ENCODE measurements at regions not wholly inside any gene's neighbourhood (a gene's known extent, or its start where the extent isn't known, plus 50 kb on each side); places are given as distances from the start of the nearest gene placed in this dataset.

DNA sequence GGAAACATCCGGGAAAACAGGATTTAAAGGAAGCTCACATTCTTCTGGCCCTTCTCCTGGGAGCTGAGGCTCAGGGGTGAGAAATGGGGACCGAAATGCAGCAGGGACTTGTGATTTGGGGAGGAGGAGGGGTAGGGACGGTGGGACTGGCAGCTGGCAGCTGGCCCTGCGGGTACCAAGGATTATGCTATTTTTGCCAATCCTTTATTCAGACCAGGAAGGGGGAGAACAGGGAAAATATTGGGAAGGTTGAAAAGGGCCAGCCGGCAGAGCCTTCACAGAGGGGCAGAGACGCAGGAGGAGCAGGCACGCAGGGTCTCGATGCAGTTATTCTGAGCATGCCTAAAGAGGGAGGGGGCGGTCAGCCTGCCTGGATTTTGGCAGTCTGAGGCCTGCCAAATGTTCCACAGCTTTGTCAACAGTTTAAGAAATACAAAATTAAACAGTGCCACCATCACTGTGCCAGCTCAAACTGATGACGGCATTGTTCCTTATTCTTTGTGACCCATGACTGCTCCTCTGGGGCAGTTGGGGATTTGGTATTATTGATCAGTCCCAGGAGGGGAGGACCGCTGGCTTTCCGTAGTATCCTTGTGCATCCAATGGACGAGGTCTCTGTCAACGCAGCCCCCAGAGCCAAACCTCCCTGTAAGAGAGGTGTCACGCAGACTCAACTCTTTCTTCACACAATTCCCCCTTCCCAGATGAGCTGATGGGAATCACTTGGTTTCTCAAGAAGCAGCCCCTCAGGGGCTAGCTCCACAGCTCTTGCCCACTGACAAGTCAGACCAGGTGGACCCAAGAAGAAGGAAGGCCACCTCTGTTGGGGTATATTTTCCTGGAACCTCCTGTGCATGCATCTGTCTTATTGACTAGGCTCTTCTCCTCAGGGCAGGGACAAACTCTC lies 553.3 kb downstream of the BNC2 start:
- DNase-seq, result no peak

GRCh38 chr9:16318516-16319060 lies 551.9 kb downstream of the BNC2 start:
- DNase-seq, result no peak

DNA sequence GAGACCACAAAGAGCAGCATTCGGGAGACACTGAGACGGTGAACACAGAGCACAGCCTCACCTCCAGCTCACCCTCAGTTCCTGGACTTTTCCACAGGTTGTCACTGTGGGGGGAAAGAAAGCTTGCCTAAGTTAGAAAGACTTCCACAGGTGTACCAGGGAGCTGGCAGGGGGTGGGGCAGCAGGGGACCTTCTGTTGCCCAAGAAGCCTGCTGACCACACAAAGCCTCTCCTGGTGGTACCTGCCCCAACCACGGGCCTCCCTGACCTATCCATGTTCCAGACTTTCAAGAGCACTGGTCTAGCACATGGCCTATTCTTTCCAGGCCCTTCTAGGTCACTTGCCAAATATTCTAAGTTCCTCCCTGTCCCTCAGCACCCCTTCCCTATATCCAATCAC lies 550.8 kb downstream of the BNC2 start:
- no peak for DNase-seq

DNA sequence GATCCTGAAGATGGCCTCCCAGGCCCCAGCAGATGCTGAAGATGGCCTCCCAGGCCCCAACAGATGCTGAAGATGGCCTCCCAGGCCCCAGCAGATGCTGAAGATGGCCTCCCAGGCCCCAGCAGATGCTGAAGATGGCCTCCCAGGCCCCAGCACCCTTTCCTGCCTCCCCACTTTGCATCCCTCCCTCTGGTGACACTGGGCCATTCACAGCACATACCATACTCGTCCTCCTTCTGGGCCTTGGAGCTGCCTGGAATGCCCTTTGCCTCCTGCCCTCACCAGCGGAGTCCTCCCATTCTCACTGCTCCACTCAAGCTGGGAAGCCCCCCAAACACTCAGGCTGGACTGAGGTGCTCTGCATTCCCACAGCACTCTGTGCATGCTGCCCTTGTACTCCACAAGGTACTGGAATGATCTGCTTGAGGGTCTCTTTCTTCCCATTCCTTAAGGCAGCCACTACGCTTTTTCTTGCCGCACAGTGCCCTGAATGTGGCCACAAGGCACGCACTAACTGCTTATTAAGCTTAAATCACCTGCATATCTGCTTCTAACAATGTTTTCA lies 550.0 kb downstream of the BNC2 start:
- DNase-seq, result no peak

DNA sequence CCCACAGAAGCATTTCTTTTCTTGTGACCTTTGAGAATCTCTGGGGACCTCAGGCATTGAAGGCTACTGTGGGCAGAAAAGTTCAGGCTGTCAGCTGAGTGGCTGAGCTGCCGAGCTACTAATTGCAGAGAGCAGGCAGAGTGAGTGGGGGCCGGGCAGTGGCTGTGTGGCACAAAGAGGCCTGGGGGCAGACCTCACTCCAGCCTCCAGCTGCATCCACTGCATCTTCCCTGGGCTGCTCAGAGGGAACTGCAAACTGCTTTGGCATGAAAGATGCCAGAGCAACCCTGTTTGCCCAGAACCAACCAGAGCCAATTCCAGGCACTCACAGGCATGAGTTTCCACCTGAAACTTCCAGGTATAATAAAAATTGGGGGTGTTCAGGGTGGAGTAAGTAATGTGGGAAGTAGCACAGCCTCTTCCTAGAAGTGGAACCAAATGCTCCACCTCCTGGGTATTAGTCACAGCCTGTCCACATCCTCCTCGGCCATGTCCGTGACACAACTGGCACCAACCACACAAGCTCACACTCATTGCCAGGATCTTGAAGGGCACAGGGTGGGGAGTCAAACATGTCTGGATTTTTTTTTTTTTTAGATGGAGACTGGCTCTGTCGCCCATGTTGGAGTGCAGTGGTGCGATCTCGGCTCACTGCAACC lies 548.9 kb downstream of the BNC2 start:
- peak in 1 of 2 experiments; percentile 0 for DNase-seq

DNA sequence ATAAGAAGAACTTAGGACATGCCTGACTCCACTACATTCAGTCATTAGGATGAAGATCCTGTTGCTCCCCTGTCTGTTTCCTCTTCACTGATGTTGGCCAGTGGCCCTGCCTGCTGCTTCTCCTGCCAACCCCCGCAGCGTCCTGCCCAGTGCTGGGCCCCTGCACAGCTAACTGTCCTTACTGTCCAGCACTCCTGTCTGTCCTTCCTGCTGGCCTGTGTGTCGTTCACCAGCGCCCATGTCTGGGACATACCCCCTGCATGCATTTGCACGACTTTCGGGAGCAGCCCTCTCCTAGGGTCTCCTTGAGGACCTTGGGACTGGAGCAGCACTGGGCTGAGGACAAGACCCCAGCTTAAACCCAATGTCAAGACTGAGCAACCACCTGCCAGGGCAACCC lies 547.6 kb downstream of the BNC2 start:
- no peak for DNase-seq

DNA sequence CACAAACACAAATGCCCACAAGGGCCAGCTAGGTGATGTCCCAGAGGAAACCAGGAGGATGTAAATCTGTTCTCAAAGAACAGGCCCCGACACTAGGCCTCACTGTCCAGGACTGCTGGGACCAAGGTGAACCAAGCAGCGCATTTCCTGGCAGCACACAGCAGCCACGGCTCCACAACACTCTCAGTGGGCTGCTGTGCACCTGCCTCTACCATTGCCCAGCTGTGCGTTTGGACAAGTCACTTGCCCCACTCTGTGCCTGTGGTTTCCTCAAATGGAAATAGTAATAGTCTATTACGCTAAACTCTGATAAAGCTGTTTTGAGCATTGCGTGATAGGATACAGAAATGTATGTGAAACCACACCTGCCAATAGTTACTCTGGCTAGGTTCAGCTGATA lies 544.5 kb downstream of the BNC2 start:
- DNase-seq, result no peak

- no peak for DNase-seq
Observed at GRCh38 chr9:16328349-16328748, 542.1 kb downstream of the BNC2 start.

DNA sequence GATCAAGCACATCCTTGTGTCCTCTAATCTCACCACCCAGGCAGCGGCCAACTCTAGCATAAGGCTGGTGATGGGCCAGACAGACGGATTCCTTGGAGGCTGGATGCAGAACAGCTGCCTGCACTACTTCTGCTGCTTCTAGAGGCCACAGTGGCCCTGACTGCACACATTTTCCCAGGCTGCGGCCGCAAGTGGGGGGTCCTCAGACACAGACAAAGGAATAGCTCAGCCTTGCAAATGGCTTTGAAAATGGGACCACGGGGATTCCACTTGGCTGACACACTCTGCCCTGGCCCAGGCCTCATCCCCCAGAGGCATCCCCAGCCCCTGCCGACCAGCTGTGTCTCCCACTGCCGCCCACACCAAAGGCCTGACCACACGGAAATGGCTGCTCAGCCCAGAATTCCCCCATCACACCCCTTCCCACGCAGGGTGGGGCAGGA lies 540.8 kb downstream of the BNC2 start:
- DNase-seq, result no peak

DNA sequence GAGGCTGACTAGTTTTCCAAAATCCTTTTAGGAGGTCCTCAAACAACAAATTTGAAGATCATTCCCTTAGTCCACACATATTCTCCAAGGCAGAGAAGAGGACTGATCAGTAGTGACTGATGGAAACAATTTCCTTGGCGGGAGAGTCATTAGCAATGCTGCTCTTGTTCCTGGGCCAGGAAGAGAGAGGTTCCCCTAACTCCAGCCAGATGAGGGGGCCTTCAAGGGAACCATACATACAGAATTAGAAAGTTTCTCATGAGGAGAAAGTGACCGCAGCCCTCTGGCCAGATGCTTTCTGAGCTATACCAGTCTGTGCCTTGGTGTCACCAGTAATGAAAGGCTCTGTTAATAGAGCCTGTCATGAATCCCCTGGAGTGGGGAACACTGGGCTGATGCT lies 539.4 kb downstream of the BNC2 start:
- DNase-seq, result no peak

DNA sequence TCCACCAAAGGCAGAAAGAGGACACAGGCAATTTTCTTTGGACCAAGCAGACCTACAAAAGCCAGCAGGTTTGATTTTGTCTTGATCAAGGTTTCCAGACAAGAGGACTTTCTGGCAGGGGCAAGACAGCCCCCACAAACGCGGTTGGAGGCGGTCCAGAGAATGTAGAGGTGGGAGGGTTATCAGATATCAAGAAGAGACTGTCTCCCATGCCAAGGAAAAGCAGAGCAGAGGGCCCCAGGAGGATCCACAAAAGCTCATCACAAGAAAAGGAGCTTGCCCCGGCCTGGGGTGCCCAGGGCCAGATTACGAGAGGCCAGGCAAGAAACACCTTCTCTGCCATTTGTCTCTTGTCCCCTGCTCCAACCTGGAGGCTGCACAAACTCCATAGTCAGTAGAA lies 538.9 kb downstream of the BNC2 start:
- DNase-seq, result no peak

GRCh38 chr9:16333691-16334090 lies 536.8 kb downstream of the BNC2 start:
- no peak for DNase-seq

DNA sequence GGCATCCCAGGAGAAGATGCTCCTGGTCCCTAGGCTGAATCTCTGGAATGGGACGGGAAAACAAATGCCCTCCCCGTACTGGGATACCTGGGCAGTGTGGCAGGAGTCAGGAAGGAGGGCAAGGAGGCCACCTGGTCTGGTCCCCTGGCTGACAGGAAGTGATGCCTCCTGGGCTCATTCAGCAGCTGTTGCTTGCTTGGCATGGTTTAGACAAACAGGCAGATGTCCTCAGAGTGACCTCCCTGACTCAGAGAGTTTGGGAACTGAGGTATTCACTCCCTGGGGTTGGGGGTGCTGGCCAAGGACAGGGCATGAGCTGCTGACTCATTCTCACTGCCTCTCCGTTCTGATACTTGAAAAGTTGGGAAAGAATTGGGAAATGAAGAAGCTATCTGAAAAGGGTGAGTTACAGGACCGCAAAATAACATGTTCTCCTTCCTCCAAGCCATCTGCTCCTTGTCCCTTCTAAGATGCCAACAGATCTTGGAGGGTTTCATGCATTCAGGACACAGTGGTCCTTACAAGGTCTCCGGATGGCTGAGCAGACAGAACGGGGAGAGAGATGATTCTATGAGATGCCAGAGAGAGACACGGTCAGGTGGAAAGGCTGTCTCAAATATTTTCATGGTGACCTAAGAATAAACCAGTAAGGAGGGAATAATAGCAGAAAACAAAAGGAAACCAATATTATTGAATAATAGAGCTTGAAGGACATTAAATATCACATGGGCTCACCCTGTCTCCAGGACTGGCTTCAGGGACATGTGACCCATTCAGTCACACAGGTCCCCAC lies 534.5 kb downstream of the BNC2 start:
- peak in 1 of 2 experiments; percentile 49 for DNase-seq

DNA sequence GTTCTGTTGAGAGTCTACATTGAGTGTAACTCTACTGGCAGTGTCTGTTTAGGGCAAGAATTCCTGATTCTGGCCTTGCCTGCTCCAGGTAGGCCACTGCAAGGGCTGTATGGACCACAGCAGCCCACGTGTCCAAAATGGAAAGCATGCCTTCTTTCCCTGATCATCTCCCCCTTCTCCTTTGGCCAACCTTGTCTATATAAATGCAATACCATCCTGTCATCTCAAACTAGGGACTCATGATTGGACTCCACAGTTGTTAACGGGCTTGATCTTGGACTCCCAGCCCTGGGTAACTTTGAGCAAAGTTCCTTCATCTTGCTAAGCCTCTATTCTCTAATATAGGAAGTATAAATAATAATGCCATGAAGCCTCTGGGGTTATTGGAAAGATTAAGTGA lies 533.6 kb downstream of the BNC2 start:
- DNase-seq, result no peak

- peak in 1 of 2 experiments; percentile 17 for DNase-seq
Observed at GRCh38 chr9:16337322-16338029, 533.0 kb downstream of the BNC2 start.

DNA sequence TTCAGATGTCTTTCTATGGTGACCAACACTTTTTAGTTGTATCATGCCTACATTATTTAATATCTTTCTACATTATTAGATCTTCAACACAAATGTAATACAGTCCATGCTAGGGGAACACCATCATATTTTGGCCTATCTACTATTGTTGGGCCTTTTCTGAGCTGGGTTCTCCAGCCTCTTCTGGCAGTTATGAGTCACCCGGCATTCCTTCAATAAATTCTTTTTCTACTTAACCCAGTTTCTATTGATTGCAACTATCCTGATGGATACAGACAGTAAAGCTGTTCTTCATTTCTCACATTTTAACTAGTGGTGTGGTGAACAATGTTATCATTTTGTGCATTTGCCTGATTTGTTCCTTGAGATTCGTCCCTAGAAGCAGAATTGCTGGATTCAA lies 529.3 kb downstream of the BNC2 start:
- no peak for DNase-seq

GRCh38 chr9:16342246-16343020 lies 528.0 kb downstream of the BNC2 start:
- no peak for DNase-seq

DNA sequence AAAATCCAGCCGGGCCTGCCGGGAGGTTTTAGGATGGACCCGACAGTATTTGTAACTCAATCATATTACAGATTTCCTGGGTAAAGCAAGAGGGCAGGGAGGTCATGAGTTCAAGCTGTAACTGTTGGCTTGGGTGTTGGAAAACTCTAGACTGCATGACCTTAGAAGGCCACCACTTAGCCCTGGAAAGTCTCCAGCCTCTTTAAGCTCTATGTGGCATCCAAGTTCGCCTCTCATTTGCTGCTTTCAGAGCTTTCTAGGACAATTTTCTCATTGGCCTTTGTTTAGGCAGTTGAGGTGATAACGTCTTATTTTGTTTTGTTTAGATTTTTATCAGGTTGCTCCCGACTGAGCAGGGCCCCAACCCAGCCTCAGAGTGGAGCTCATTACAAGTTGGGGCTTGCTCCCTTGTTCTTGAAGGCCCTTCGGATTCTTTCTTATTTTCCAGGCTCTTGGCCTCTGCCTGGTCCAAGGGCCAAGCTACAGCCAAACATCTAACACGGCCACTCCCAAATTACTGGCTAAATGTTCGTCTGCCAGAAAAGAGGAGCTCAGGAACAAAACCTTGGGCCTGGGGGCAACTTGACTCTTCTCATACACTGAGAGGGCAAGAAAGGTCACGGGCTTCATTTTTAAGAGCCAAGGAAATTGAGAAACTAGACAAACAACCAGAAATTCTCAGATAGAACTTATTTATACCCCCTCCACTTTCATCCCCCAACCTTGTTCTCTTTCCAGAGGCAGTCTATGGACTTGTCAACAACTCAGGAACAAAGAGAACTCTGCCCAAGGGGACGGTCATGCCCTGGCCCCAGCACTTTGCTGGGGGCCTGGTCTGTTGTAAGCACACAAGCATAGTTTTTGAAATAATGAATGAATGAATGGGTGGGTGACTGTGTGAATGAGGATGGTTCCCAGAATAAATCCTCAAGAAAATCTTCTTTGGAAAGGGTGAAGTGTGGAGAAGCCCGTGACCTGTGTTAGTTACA lies 526.9 kb downstream of the BNC2 start:
- DNase-seq, result no peak

DNA sequence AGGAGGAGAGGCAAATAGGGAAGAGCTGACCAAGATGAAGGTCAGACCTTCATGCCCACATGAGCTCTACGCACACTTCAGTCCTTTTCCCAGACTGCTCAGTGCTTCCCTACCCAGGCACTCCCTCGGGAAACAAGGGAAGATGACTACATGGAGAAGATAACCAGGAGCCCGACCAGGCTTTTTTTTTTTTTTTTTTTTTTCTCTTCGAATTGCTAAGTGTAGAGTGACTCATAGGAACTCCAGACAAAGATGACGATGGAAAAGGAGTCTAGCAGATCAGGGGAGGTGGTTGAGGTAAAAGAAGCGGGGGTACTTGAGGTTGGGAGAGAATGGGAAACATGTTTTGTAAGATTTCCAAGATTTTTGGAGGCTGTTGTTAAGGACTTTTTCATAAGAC lies 526.1 kb downstream of the BNC2 start:
- DNase-seq, result no peak

- no peak for DNase-seq
Observed at GRCh38 chr9:16345902-16346301, 524.6 kb downstream of the BNC2 start.

Measured in SW 1271 (cell line).